Epithelial cell of proximal tubule (primary cell): ENCODE measurements at regions not wholly inside any gene's neighbourhood (a gene's known extent, or its start where the extent isn't known, plus 50 kb on each side); places are given as distances from the start of the nearest gene placed in this dataset.

Experiments
- DNase-seq: peaks from one replicate; pipeline ENCODE4 v3.0.0-alpha.2; 2011; ENCODE audit warnings: low read depth
- H3K4me3 ChIP-seq: 2 replicates; pipeline ENCODE4 v1.5.1; 2011; ENCODE audit warnings: low read depth, mild to moderate bottlenecking, low read length
- TF ChIP-seq, protein P1 (sequence below): conservative IDR thresholded peaks from 2 replicates; pipeline ENCODE4 v1.5.1; 2012; ENCODE audit warnings: low read depth, mild to moderate bottlenecking, low read length

DNA sequence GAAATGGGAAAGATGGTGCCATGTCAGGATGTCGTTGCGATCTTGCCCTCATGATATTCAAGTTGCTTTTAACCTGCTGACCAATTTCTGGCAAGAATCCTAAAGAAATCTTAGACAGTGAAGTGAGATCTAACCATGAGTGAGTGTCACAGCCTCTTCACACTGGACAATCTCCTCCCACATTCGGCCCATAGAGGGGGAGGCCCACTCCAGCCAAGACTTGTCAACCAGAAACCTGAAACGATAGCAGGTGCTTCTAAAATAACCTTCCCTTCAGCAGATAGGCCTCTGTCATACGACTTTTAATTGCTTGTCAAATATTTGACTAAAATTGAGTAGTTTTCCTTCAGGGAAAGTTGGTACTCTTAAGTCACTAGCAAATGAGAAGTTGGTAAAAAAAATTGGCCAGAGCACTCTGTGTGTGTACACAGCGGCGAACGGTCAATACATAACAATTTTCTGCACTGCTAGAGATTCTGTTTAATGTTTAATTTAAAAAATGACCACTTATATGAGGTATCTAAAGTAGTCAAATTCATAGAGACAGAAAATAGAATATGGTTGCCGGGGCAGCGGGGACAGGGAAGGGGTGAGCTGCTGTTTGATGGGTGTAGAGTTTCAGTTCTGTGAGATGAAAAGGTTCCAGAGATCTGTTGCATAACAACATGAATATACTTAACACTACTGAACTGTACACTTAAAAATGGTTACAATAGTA lies 110.2 kb downstream of the VAPA start:
- no peak overlapping the region for H3K4me3 ChIP-seq
- DNase-seq: no peak
- TF ChIP-seq, protein P1, sequence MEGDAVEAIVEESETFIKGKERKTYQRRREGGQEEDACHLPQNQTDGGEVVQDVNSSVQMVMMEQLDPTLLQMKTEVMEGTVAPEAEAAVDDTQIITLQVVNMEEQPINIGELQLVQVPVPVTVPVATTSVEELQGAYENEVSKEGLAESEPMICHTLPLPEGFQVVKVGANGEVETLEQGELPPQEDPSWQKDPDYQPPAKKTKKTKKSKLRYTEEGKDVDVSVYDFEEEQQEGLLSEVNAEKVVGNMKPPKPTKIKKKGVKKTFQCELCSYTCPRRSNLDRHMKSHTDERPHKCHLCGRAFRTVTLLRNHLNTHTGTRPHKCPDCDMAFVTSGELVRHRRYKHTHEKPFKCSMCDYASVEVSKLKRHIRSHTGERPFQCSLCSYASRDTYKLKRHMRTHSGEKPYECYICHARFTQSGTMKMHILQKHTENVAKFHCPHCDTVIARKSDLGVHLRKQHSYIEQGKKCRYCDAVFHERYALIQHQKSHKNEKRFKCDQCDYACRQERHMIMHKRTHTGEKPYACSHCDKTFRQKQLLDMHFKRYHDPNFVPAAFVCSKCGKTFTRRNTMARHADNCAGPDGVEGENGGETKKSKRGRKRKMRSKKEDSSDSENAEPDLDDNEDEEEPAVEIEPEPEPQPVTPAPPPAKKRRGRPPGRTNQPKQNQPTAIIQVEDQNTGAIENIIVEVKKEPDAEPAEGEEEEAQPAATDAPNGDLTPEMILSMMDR: no peak

DNA sequence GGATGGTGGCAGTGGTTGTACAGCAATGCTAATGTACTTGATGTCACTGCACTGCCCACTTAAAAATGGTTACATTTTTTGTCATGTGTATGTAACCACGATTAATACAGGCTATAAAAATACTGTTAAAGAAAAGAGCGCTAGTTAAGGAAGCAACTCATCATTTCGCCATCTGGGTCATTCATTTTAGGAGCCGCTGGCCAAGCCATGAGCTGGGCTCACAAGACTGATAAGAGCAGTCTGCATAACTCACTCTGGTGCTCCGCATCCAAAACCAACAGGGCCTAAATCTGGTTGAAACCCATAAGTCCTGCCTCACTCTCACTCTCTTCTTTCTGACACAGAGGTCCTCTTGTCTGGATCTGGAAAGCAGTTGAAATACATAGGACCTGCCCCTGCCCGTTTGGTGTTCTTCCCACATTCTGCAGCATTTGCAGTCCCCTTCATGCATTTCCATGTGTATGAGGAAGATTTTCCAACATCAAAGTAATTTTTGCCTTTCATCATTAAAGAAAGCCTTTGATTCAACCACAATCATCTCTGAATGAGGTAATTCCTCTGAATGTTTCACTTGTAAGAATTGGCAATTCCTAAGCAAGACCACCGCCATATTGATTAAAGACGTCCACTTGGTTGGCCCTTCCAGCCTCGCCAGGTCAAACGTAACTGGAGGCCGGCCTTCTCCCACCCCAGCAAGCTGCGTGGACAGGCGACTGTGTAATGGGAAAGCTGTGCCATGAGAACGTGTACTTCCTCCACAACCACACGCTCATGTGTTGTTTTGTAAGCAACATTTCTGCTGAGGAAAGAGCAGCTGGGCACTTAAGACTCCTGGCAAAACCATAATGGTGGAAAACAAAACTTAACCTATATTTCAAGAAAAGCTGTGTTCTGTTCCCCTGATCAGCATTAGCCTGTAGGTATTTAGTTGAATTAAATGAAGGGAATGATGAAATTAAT lies 112.2 kb downstream of the VAPA start:
- H3K4me3 ChIP-seq: no peak overlapping the region
- DNase-seq: no peak
- TF ChIP-seq, protein P1: no peak

- TF ChIP-seq, protein P1: no peak
- no peak for DNase-seq
- H3K4me3 ChIP-seq: no peak overlapping the region
Measured at GRCh38 chr18:10027031-10027430, 113.2 kb downstream of the VAPA start.

DNA sequence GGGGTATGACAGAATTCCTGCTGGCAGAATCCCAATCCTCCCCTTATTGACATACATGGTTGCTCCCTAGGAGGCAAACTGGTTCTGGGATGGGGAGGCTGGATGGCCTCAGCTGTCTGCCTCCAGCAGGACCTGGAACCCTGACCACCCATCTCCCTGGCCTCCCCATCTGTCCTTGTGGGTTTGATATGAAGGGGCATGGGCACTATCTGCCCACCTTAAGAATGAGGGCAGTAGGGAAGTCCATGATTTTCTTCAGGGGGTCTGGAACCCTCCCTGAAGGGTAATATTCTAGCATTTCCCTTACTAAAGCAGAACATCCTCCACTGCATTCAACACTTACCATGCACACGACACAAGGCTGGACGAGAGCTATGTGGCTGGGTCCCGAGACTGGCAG lies 113.6 kb downstream of the VAPA start:
- H3K4me3 ChIP-seq: no peak overlapping the region
- DNase-seq: no peak
- TF ChIP-seq, protein P1: no peak

DNA sequence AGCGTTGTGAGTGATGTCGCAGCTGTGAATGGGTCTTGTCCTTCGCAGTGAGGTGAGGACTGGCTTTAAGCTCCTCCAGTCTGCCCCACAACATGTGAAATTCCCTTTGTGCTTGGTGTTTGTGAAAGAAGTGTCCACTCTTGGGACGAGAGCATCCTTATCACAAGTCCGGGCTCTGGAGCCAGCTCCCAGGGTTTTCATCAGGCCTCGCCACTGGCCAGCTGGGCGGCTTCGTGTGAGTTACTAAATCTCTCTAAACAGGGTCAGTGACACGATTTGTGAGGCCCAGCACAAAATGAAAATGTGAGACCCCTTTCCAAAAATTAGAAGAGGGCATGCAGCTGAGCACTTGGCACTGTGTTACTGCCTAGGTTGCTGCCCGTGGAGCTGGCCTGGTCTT lies 115.9 kb downstream of the VAPA start:
- TF ChIP-seq, protein P1: no peak
- no peak overlapping the region for H3K4me3 ChIP-seq
- no peak for DNase-seq

GRCh38 chr18:10030816-10031541 lies 117.2 kb downstream of the VAPA start:
- TF ChIP-seq, protein P1: no peak
- DNase-seq: no peak
- no peak overlapping the region for H3K4me3 ChIP-seq
